WI38 (cell line): ENCODE measurements at regions not wholly inside any gene's neighbourhood (a gene's known extent, or its start where the extent isn't known, plus 50 kb on each side); places are given as distances from the start of the nearest gene placed in this dataset.
A peak's percentile ranks its signal among the peaks of the same experiment; 100 is the strongest.

Experiments
- H3K4me3 ChIP-seq: 2 replicates; pipeline ENCODE4 v1.5.1; 2011; ENCODE audit warnings: low read depth, mild to moderate bottlenecking, control low read depth, low read length
- TF ChIP-seq, protein P1 (sequence below): IDR thresholded peaks from 2 replicates; pipeline ENCODE4 v1.5.1; 2012; ENCODE audit warnings: low read depth, mild to moderate bottlenecking, control low read depth, low read length

DNA sequence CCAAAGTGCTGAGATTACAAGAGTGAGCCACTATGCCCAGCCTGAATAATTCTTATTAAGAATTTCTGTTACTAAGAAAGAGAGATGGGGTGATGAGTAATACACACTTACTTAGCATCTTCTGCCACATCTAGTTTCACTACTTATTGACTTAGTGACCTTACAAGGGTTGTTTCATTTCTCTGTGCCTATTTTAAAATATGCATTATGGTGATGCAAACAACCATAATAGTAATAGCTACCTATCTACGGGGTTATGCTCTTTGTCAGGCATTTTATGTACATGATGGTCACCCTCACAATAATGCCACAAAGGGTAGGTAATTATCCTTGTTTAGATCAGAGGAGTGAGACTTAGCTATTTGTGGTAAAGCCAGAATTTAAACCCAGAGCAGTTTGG lies 499.0 kb upstream of the SGCD start:
- TF ChIP-seq, protein P1, sequence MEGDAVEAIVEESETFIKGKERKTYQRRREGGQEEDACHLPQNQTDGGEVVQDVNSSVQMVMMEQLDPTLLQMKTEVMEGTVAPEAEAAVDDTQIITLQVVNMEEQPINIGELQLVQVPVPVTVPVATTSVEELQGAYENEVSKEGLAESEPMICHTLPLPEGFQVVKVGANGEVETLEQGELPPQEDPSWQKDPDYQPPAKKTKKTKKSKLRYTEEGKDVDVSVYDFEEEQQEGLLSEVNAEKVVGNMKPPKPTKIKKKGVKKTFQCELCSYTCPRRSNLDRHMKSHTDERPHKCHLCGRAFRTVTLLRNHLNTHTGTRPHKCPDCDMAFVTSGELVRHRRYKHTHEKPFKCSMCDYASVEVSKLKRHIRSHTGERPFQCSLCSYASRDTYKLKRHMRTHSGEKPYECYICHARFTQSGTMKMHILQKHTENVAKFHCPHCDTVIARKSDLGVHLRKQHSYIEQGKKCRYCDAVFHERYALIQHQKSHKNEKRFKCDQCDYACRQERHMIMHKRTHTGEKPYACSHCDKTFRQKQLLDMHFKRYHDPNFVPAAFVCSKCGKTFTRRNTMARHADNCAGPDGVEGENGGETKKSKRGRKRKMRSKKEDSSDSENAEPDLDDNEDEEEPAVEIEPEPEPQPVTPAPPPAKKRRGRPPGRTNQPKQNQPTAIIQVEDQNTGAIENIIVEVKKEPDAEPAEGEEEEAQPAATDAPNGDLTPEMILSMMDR = no peak
- H3K4me3 ChIP-seq = no peak overlapping the region

DNA sequence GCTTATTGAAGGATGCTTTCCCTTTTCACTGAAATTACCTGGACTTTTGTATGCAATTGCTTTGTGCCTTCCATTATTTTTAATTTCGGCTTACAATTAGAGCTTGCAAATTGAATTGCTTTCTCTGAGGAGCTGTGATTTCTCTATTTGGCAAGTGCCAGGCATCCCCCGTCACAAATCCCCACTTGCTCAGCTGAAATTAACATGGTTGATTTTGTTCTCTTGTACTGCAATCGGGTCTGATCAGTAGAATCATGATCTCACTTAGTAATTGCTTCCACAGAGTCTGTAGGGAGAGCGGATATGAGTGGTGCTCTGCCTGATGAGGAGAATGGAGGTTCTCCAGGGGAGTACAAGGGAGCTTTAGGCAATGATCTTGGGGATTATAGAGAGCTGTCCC lies 495.5 kb upstream of the SGCD start:
- TF ChIP-seq, protein P1 = no peak

DNA sequence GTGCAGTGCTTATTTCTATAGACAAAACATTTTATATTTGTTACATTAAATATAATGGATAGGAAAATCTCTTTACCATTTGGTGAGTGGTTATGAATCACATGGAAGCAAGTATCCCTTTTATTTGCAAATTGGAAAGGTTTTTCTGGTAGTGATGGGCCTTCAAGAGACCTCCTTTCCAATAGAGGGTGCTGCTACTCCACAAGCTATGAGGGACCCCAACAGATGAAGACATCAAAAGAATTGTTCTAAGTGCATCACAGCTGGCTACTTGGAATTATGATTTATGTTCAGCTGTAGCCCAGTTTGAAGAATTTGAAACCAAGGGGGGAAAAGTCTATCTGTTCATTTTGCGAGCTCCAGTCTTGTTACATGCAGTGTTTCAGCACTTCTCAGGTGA lies 493.7 kb upstream of the SGCD start:
- H3K4me3 ChIP-seq = no peak overlapping the region
- TF ChIP-seq, protein P1 = 0 out of 2 replicates have a peak, but pooled peaks have one; percentile 3

More for the DNA sequence above, 495.5 kb upstream of the SGCD start:
- no peak overlapping the region for H3K4me3 ChIP-seq

DNA sequence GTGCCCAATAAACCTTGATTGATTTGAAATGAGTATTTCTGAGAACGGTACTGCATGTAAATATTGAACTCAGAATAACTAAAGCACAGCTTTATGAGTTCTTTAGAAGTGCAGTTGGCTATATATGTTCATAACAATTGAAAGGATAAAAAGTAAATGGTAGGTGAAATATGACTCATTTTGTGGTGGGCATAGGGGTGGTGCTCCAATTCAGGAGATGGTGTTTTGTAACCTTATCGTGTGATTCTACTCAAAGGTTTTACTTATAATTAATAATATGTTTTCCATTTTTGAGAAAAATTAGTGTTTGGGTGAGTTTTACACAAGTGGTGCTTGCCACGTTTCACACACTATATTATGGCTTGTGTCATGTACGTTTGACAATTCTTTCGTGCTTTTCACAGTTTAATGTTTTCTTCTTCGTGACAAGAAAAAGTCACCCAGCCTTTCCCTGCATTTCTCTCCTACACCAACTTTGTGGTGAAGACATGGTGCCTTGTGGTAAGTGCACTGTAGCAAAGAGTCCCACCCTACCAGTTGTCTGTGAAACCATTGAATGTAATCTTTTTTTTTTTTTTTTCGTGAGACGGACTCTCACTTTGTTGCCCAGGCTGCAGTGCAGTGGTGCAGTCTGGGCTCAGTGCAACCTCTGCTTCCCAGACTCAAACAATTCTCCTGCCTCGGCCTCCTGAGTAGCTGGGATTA lies 492.5 kb upstream of the SGCD start:
- TF ChIP-seq, protein P1 = no peak
- H3K4me3 ChIP-seq = no peak overlapping the region

DNA sequence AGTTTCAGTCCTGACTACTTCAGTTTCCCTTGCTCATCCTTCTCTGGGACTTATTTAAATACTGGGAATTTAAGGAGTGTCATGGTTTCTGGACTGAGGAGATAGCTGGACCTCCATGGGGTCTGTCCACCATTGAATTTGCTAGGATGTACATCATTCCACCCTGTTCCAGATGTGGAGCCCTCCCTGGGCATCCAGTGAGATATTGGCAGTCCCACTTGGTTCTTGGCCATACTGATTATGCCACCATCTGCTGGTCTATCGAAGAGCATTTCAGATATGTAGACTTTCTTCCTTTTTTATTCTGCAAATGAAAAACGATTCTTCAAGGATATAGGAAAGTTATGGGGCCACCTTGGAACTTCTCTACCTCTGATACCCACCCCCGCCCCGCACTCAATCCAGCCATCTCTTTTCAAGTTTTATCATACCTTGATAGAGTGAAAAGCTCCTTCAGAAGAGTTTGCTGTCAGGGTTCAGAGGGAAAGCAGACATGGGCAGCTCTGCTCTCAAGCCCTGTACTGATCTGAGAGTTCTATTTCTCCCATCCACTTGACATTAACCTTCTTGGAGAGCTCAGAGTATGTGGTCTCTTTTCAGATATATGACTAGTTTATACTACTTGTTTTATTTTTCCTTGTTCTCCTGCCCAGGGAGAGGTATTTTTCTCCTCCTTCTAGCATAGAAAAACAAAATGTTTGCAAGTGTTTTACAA lies 490.7 kb upstream of the SGCD start:
- TF ChIP-seq, protein P1 = no peak
- no peak overlapping the region for H3K4me3 ChIP-seq

DNA sequence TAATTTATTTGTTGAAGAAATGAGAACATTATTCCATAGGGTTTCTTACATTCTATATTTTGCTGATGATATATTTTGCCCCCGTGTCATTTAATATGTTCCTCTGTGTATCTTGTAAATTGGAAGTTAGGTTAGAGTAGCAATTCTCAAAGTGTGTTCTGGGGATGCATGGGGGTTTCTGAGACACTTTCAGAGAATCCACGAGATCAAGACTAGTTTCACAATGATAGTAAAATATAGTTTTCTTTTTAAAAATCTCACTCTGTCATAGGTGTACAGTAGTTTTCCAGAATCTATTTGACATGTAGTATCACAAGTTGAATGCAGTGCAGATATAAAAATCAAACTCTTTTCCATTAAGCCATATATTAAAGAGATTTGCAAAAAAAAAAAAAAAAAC lies 488.6 kb upstream of the SGCD start:
- TF ChIP-seq, protein P1 = no peak

More for the DNA sequence above, 488.6 kb upstream of the SGCD start:
- H3K4me3 ChIP-seq = no peak overlapping the region
